Mammary epithelial cell (primary cell): ENCODE measurements at regions not wholly inside any gene's neighbourhood (a gene's known extent, or its start where the extent isn't known, plus 50 kb on each side); places are given as distances from the start of the nearest gene placed in this dataset.

ENCODE experiments used
- CTCF ChIP-seq, 2 donors: IDR thresholded peaks in 1 of 2; conservative IDR thresholded peaks in 1 of 2; 2 replicates each; pipeline ENCODE4 v1.5.1; 2011 to 2012; ENCODE audit warnings: inconsistent platforms in 2 of 2, low read length in 2 of 2, mild to moderate bottlenecking in 2 of 2, control low read depth in 1 of 2, low read depth in 1 of 2; ENCODE audit not compliant: insufficient read depth in 1 of 2; ENCODE audit errors: extremely low read depth in 1 of 2
- EZH2 ChIP-seq: IDR thresholded peaks from 2 replicates; pipeline ENCODE4 v1.6.1; 2012; ENCODE audit warnings: low read length, inconsistent platforms, borderline replicate concordance

- TF ChIP-seq CTCF (conservative IDR thresholded peaks at IDR 0.05 in 1 of 2, IDR thresholded peaks at IDR 0.05 in 1 of 2; ENCODE audit: extremely low read depth in 1 of 2, insufficient read depth in 1 of 2, low read depth in 1 of 2, low read length in 2 of 2) = no peak
- TF ChIP-seq EZH2 = no peak
These were observed 394.8 kb downstream of the CSNK1G3 start for GRCh38 chr5:123906698-123907295.
